ENCODE measurements at regions not wholly inside any gene's neighbourhood (a gene's known extent, or its start where the extent isn't known, plus 50 kb on each side); places are given as distances from the start of the nearest gene placed in this dataset.

- TF ChIP-seq HNF1A (IDR thresholded peaks at IDR 0.05; ENCODE audit: low read depth), result no peak
- no peak for TF ChIP-seq HNF1A (CRISPR knock-in tag; IDR thresholded peaks at IDR 0.05; ENCODE audit: borderline replicate concordance)
- TF ChIP-seq AGO1 (IDR thresholded peaks at IDR 0.05; ENCODE audit: low read depth, low read length, poor library complexity, severe bottlenecking), result no peak
- TF ChIP-seq USF2 (IDR thresholded peaks at IDR 0.05; ENCODE audit: low read depth, low read length), result no peak
- TF ChIP-seq USF2 (CRISPR knock-in tag; IDR thresholded peaks at IDR 0.05; ENCODE audit: borderline replicate concordance), result no peak
Observed at GRCh38 chr16:73713251-73713650, 583.4 kb upstream of the PSMD7 start (continued).

- H2AFZ ChIP-seq (ENCODE audit: low read length), result no peak overlapping the region
- intact Hi-C loops (cut with micrococcal nuclease; ENCODE audit: unreplicated experiment), result no loop called here
- H3K9me3 ChIP-seq (ENCODE audit: low read length), result no peaks in the 10 kb centered on the region
- H3K79me2 ChIP-seq (ENCODE audit: insufficient read depth, low read length), result no peaks in the 10 kb centered on the region
- DNase-seq (ENCODE audit: low spot score) (no peak), FAIRE-seq (no peak), ATAC-seq (no peak)
- in situ Hi-C loops (cut with HindIII; ENCODE audit: extremely low pct_ligation_motif_present, low pct_unique_long_range_greater_than_20kb), result loop anchor here (10.0 kb wide), 1 partner anchor 163 kb away; no protein-coding TSS in a partner anchor
- no peak overlapping the region for H3K4me2 ChIP-seq (ENCODE audit: low read depth, low read length)
- 19% methylated on average over 4 of the region's 4 CpGs for WGBS (ENCODE audit: low lambda C conversion rate)
- peaks cover 2 to 9% of the 10 kb centered on the region in 2 experiments; a peak in 3 of 5 replicates for H3K27me3 ChIP-seq (ENCODE audit: control insufficient read depth in 1 of 2, insufficient read depth in 2 of 2, low read length in 2 of 2)
- no peaks in the 10 kb centered on the region for H3K4me1 ChIP-seq (ENCODE audit: insufficient read depth, low read length)
- no TSS peak for BruUV-seq (replicated peaks)
- H3K36me3 ChIP-seq (replicated peaks in 1 of 2; ENCODE audit: control insufficient read depth in 1 of 2, insufficient read depth in 2 of 2, low read length in 2 of 2), result no peaks in the 10 kb centered on the region
- CTCF ChIA-PET (ENCODE audit: low intra/inter-chr PET ratio, low total read pairs), result no interaction called here
- POLR2A ChIA-PET, result no interaction called here
- H3K4me3 ChIP-seq (replicated peaks in 1 of 3; ENCODE audit: insufficient read depth in 1 of 3, low read depth in 2 of 3, low read length in 3 of 3), result no peak overlapping the region
- no peaks in the 10 kb centered on the region for H4K20me1 ChIP-seq (ENCODE audit: insufficient read depth, low read length)
- H3K27ac ChIP-seq (ENCODE audit: extremely low read length, insufficient read depth, low read length), result no peak overlapping the region
- H3K9ac ChIP-seq (ENCODE audit: insufficient read depth, low read depth, low read length), result no peak overlapping the region
- TF ChIP-seq FOXJ3 (CRISPR knock-in tag; IDR thresholded peaks at IDR 0.05; ENCODE audit: borderline replicate concordance) (no peak), USF2 (IDR thresholded peaks at IDR 0.05; ENCODE audit: low read depth, low read length) (no peak), USF2 (CRISPR knock-in tag; IDR thresholded peaks at IDR 0.05; ENCODE audit: borderline replicate concordance) (no peak), ZNF331 (CRISPR knock-in tag; IDR thresholded peaks at IDR 0.05) (no peak), NR0B2 (CRISPR knock-in tag; IDR thresholded peaks at IDR 0.05) (no peak), SIX4 (CRISPR knock-in tag; IDR thresholded peaks at IDR 0.05) (no peak), ZFP82 (CRISPR knock-in tag; IDR thresholded peaks at IDR 0.05; ENCODE audit: borderline replicate concordance) (no peak), KMT2A (CRISPR knock-in tag; IDR thresholded peaks at IDR 0.05) (no peak)
Observed at GRCh38 chr16:73711406-73712080, 585.1 kb upstream of the PSMD7 start.

All from HepG2 (cell line).